ENCODE measurements at regions not wholly inside any gene's neighbourhood (a gene's known extent, or its start where the extent isn't known, plus 50 kb on each side); places are given as distances from the start of the nearest gene placed in this dataset.

DNA sequence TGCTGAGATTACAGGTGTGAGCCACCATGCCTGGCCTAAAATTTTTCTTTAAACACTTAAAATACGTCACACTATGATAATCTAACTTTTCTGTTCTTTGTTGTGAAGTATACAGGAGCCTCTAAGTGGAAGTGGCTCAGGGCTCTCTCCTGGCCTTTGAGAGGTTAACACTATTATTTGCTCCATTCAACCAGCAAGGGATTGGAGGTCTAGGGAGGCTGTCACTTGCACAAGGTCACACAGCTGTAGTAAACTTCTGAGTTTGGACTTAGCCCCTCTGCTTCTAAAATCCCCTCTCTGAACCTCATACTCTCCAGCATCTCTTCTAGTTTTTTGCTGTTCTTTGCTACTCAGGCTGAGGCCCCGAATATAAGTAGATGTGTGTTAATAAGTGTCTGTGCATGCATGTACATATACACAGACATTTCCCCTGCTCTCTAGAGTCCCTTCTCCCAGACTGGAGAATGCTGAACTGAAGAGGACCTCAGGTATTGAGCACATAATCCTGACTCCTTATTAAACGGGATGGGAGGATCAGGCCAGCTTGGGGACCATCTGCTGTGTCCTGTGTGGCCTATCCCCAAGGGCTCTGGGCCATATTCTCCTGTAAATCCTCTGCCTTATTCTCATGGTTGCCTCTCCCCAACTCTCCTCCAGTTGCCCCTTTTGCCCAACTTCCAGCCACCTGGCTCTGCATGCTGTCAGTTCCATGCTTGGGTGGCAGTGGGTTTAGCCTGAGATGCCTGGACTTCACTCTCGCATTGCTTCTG lies 87.0 kb upstream of the SPRY4 start:
- TF ChIP-seq NFYB (CRISPR knock-in tag; IDR thresholded peaks at IDR 0.05) = no peak
- TF ChIP-seq, protein P1, sequence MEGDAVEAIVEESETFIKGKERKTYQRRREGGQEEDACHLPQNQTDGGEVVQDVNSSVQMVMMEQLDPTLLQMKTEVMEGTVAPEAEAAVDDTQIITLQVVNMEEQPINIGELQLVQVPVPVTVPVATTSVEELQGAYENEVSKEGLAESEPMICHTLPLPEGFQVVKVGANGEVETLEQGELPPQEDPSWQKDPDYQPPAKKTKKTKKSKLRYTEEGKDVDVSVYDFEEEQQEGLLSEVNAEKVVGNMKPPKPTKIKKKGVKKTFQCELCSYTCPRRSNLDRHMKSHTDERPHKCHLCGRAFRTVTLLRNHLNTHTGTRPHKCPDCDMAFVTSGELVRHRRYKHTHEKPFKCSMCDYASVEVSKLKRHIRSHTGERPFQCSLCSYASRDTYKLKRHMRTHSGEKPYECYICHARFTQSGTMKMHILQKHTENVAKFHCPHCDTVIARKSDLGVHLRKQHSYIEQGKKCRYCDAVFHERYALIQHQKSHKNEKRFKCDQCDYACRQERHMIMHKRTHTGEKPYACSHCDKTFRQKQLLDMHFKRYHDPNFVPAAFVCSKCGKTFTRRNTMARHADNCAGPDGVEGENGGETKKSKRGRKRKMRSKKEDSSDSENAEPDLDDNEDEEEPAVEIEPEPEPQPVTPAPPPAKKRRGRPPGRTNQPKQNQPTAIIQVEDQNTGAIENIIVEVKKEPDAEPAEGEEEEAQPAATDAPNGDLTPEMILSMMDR (CRISPR knock-in tag; IDR thresholded peaks at IDR 0.05) = no peak
- TF ChIP-seq, protein P2, sequence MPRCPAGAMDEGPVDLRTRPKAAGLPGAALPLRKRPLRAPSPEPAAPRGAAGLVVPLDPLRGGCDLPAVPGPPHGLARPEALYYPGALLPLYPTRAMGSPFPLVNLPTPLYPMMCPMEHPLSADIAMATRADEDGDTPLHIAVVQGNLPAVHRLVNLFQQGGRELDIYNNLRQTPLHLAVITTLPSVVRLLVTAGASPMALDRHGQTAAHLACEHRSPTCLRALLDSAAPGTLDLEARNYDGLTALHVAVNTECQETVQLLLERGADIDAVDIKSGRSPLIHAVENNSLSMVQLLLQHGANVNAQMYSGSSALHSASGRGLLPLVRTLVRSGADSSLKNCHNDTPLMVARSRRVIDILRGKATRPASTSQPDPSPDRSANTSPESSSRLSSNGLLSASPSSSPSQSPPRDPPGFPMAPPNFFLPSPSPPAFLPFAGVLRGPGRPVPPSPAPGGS (CRISPR knock-in tag; IDR thresholded peaks at IDR 0.05) = no peak
- no peak for TF ChIP-seq TARDBP (CRISPR knock-in tag; IDR thresholded peaks at IDR 0.05)
- TF ChIP-seq NFRKB (IDR thresholded peaks at IDR 0.05) = no peak
